ENCODE measurements at regions not wholly inside any gene's neighbourhood (a gene's known extent, or its start where the extent isn't known, plus 50 kb on each side); places are given as distances from the start of the nearest gene placed in this dataset.
"Not testable (repeated sequence)": the region's sequence is repeated elsewhere in the genome, so short reads cannot be mapped to it uniquely, and the experiment has no call there.

- no peak for DNase-seq (ENCODE audit: low read depth)
Measured at GRCh38 chr7:149604521-149604920, 106.9 kb upstream of the ZNF746 start.

- DNase-seq (ENCODE audit: low read depth) = not testable (repeated sequence)
Measured at GRCh38 chr7:149600669-149601330, 103.2 kb upstream of the ZNF746 start.

- DNase-seq (ENCODE audit: low read depth) = no peak
Measured at GRCh38 chr7:149599636-149600206, 102.1 kb upstream of the ZNF746 start.

GRCh38 chr7:149598721-149599308 is 101.2 kb upstream of the ZNF746 start:
- no peak for DNase-seq (ENCODE audit: low read depth)

- not testable (repeated sequence) for DNase-seq (ENCODE audit: low read depth)
Measured at GRCh38 chr7:149597789-149598188, 100.2 kb upstream of the ZNF746 start.

- no peak for DNase-seq (ENCODE audit: low read depth)
Measured at GRCh38 chr7:149595541-149595940, 97.9 kb upstream of the ZNF746 start.

- no peak for DNase-seq (ENCODE audit: low read depth)
Measured at GRCh38 chr7:149595078-149595477, 97.5 kb upstream of the ZNF746 start.

GRCh38 chr7:149588930-149589329 is 91.3 kb upstream of the ZNF746 start:
- DNase-seq (ENCODE audit: low read depth) = no peak

GRCh38 chr7:149586646-149587645 is 89.3 kb upstream of the ZNF746 start:
- DNase-seq (ENCODE audit: low read depth) = no peak

- no peak for DNase-seq (ENCODE audit: low read depth)
Measured at GRCh38 chr7:149584530-149584929, 86.9 kb upstream of the ZNF746 start.

GRCh38 chr7:149584009-149584408 is 86.4 kb upstream of the ZNF746 start:
- DNase-seq (ENCODE audit: low read depth) = no peak

- DNase-seq (ENCODE audit: low read depth) = no peak
Measured at GRCh38 chr7:149580328-149580727, 82.7 kb upstream of the ZNF746 start.

GRCh38 chr7:149579365-149579764 is 81.8 kb upstream of the ZNF746 start:
- not testable (repeated sequence) for DNase-seq (ENCODE audit: low read depth)

GRCh38 chr7:149574428-149574827 is 76.8 kb upstream of the ZNF746 start:
- not testable (repeated sequence) for DNase-seq (ENCODE audit: low read depth)

- DNase-seq (ENCODE audit: low read depth) = no peak
Measured at GRCh38 chr7:149573519-149573918, 75.9 kb upstream of the ZNF746 start.

- DNase-seq (ENCODE audit: low read depth) = not testable (repeated sequence)
Measured at GRCh38 chr7:149572920-149573319, 75.3 kb upstream of the ZNF746 start.

GRCh38 chr7:149570784-149571183 is 73.2 kb upstream of the ZNF746 start:
- DNase-seq (ENCODE audit: low read depth) = no peak

GRCh38 chr7:149569726-149570422 is 72.3 kb upstream of the ZNF746 start:
- DNase-seq (ENCODE audit: low read depth) = no peak

GRCh38 chr7:149569025-149569725 is 71.6 kb upstream of the ZNF746 start:
- DNase-seq (ENCODE audit: low read depth) = no peak

- DNase-seq (ENCODE audit: low read depth) = no peak
Measured at GRCh38 chr7:149568218-149568617, 70.6 kb upstream of the ZNF746 start.

GRCh38 chr7:149566103-149566502 is 68.5 kb upstream of the ZNF746 start:
- DNase-seq (ENCODE audit: low read depth) = no peak
